SK-N-SH treated with all-trans-retinoic acid at 6 μM for 48 hours (cell line): ENCODE measurements at regions not wholly inside any gene's neighbourhood (a gene's known extent, or its start where the extent isn't known, plus 50 kb on each side); places are given as distances from the start of the nearest gene placed in this dataset.

ENCODE experiments used
- ATAC-seq: fragments of 200-7000 bp; cut with Tn5 transposase; 3 replicates; pipeline ENCODE4 v1.9.1; 2020; ENCODE audit warnings: mild to moderate bottlenecking, moderate library complexity
- ARNTL ChIP-seq: fragments of 450-650 bp; formaldehyde crosslinking; IDR thresholded peaks from 2 replicates; pipeline ENCODE4 v1.5.0; 2020; ENCODE audit warnings: low read depth, mild to moderate bottlenecking, moderate library complexity, borderline replicate concordance
- CREB5 ChIP-seq: fragments of 250-450 bp; sonication (Bioruptor Pico); IDR thresholded peaks from 2 replicates; pipeline ENCODE4 v1.5.1; 2020; ENCODE audit warnings: low read depth, mild to moderate bottlenecking, moderate library complexity
- CSDC2 ChIP-seq: fragments of 250-450 bp; sonication (Bioruptor Pico); IDR thresholded peaks from 2 replicates; pipeline ENCODE4 v1.5.0; 2020; ENCODE audit warnings: mild to moderate bottlenecking, moderate library complexity
- ESRRG ChIP-seq: fragments of 250-450 bp; sonication (Bioruptor Pico); IDR thresholded peaks from 2 replicates; pipeline ENCODE4 v1.6.1; 2021; ENCODE audit warnings: mild to moderate bottlenecking
- GLIS3 ChIP-seq: fragments of 250-450 bp; sonication (Bioruptor Pico); IDR thresholded peaks from 2 replicates; pipeline ENCODE4 v1.5.0; 2020; ENCODE audit warnings: mild to moderate bottlenecking, moderate library complexity
- ISL1 ChIP-seq: fragments of 250-450 bp; sonication (Bioruptor Pico); IDR thresholded peaks from 2 replicates; pipeline ENCODE4 v2.1.2; 2022; ENCODE audit warnings: mild to moderate bottlenecking, moderate library complexity
- OSR1 ChIP-seq: fragments of 250-450 bp; sonication (Bioruptor Pico); IDR thresholded peaks from 2 replicates; pipeline ENCODE4 v1.8.0; 2022; ENCODE audit warnings: moderate library complexity, mild to moderate bottlenecking, inconsistent platforms
- PATZ1 ChIP-seq: fragments of 250-450 bp; sonication (Bioruptor Pico); IDR thresholded peaks from 2 replicates; pipeline ENCODE4 v1.8.0; 2020; ENCODE audit warnings: mild to moderate bottlenecking, moderate library complexity, borderline replicate concordance
- POU6F1 ChIP-seq: fragments of 250-450 bp; sonication (Bioruptor Pico); IDR thresholded peaks from 2 replicates; pipeline ENCODE4 v1.8.0; 2021; ENCODE audit warnings: low read depth, mild to moderate bottlenecking, moderate library complexity, borderline replicate concordance
- PPARA ChIP-seq: fragments of 250-450 bp; sonication (Bioruptor Pico); IDR thresholded peaks from 2 replicates; pipeline ENCODE4 v1.5.0; 2020; ENCODE audit warnings: mild to moderate bottlenecking, borderline replicate concordance
- RARB ChIP-seq: fragments of 250-450 bp; sonication (Bioruptor Pico); IDR thresholded peaks from 2 replicates; pipeline ENCODE4 v1.8.0; 2021; ENCODE audit warnings: mild to moderate bottlenecking, moderate library complexity
- TCF4 ChIP-seq: fragments of 250-450 bp; sonication (Bioruptor Pico); IDR thresholded peaks from 2 replicates; pipeline ENCODE4 v1.8.0; 2021; ENCODE audit warnings: mild to moderate bottlenecking, moderate library complexity, borderline replicate concordance
- TOX ChIP-seq: fragments of 250-450 bp; sonication (Bioruptor Pico); IDR thresholded peaks from 2 replicates; pipeline ENCODE4 v1.8.0; 2021; ENCODE audit warnings: mild to moderate bottlenecking, moderate library complexity, borderline replicate concordance
- ZC3H10 ChIP-seq: fragments of 250-450 bp; sonication (Bioruptor Pico); IDR thresholded peaks from 2 replicates; pipeline ENCODE4 v1.5.1; 2021; ENCODE audit warnings: mild to moderate bottlenecking, moderate library complexity
- ZFP30 ChIP-seq: fragments of 450-650 bp; formaldehyde crosslinking; IDR thresholded peaks from 2 replicates; pipeline ENCODE4 v1.5.0; 2022; ENCODE audit warnings: mild to moderate bottlenecking, moderate library complexity
- ZNF565 ChIP-seq: fragments of 450-650 bp; formaldehyde crosslinking; conservative IDR thresholded peaks from 2 replicates; pipeline ENCODE4 v1.5.0; 2020; ENCODE audit warnings: low read depth, mild to moderate bottlenecking, moderate library complexity
- ZNF70 ChIP-seq: fragments of 450-650 bp; formaldehyde crosslinking; IDR thresholded peaks from 2 replicates; pipeline ENCODE4 v1.5.0; 2020; ENCODE audit warnings: mild to moderate bottlenecking, moderate library complexity
- ZNF8 ChIP-seq: fragments of 450-650 bp; formaldehyde crosslinking; IDR thresholded peaks from 2 replicates; pipeline ENCODE4 v1.5.0; 2020; ENCODE audit warnings: mild to moderate bottlenecking, moderate library complexity
- TF ChIP-seq, protein P1 (sequence below): fragments of 250-450 bp; sonication (Bioruptor Pico); IDR thresholded peaks from 2 replicates; pipeline ENCODE4 v1.5.0; 2020; ENCODE audit warnings: mild to moderate bottlenecking, moderate library complexity
- TF ChIP-seq, protein P2 (sequence below): fragments of 250-450 bp; sonication (Bioruptor Pico); IDR thresholded peaks from 2 replicates; pipeline ENCODE4 v1.5.1; 2021; ENCODE audit warnings: mild to moderate bottlenecking, moderate library complexity

DNA sequence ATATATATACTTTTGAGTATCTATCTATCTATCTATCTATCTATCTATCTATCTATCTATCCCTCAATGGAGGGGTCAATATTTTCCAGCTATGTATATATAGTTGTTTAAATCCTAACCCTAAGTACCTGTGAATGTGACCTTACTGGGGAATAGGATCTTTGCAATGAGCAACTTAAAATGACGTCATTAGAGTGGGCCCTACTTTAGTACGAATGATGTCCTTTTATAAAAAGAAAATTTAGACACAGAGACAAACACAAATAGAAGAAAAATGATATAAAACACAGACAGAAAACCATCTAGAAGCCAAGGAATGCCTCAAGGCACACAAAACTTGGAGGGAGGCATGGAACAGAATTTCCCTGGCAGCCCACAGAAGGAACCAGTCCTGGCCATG is 2283.7 kb downstream of the NCAM2 start:
- TF ChIP-seq ARNTL (CRISPR knock-in tag) (no peak), ISL1 (CRISPR knock-in tag) (no peak), GLIS3 (CRISPR knock-in tag) (no peak), TOX (no peak), TCF4 (CRISPR knock-in tag) (no peak), ZFP30 (no peak), OSR1 (no peak), ZNF565 (CRISPR knock-in tag) (no peak), ZC3H10 (no peak), CREB5 (CRISPR knock-in tag) (no peak), RARB (CRISPR knock-in tag) (no peak), PATZ1 (CRISPR knock-in tag) (no peak), ZNF70 (CRISPR knock-in tag) (no peak), CSDC2 (CRISPR knock-in tag) (no peak), PPARA (no peak)
- TF ChIP-seq, protein P1, sequence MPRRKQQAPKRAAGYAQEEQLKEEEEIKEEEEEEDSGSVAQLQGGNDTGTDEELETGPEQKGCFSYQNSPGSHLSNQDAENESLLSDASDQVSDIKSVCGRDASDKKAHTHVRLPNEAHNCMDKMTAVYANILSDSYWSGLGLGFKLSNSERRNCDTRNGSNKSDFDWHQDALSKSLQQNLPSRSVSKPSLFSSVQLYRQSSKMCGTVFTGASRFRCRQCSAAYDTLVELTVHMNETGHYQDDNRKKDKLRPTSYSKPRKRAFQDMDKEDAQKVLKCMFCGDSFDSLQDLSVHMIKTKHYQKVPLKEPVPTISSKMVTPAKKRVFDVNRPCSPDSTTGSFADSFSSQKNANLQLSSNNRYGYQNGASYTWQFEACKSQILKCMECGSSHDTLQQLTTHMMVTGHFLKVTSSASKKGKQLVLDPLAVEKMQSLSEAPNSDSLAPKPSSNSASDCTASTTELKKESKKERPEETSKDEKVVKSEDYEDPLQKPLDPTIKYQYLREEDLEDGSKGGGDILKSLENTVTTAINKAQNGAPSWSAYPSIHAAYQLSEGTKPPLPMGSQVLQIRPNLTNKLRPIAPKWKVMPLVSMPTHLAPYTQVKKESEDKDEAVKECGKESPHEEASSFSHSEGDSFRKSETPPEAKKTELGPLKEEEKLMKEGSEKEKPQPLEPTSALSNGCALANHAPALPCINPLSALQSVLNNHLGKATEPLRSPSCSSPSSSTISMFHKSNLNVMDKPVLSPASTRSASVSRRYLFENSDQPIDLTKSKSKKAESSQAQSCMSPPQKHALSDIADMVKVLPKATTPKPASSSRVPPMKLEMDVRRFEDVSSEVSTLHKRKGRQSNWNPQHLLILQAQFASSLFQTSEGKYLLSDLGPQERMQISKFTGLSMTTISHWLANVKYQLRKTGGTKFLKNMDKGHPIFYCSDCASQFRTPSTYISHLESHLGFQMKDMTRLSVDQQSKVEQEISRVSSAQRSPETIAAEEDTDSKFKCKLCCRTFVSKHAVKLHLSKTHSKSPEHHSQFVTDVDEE (CRISPR knock-in tag), result no peak
- TF ChIP-seq, protein P2, sequence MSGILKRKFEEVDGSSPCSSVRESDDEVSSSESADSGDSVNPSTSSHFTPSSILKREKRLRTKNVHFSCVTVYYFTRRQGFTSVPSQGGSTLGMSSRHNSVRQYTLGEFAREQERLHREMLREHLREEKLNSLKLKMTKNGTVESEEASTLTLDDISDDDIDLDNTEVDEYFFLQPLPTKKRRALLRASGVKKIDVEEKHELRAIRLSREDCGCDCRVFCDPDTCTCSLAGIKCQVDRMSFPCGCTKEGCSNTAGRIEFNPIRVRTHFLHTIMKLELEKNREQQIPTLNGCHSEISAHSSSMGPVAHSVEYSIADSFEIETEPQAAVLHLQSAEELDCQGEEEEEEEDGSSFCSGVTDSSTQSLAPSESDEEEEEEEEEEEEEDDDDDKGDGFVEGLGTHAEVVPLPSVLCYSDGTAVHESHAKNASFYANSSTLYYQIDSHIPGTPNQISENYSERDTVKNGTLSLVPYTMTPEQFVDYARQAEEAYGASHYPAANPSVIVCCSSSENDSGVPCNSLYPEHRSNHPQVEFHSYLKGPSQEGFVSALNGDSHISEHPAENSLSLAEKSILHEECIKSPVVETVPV (CRISPR knock-in tag), result no peak
- ATAC-seq, result no peak

- no peak for ATAC-seq
- TF ChIP-seq CSDC2 (CRISPR knock-in tag), result no peak
- TF ChIP-seq ZNF70 (CRISPR knock-in tag), result no peak
- TF ChIP-seq TCF4 (CRISPR knock-in tag), result no peak
- no peak for TF ChIP-seq POU6F1 (CRISPR knock-in tag)
- no peak for TF ChIP-seq CREB5 (CRISPR knock-in tag)
- TF ChIP-seq GLIS3 (CRISPR knock-in tag), result no peak
- TF ChIP-seq, protein P1 (CRISPR knock-in tag), result no peak
- TF ChIP-seq PATZ1 (CRISPR knock-in tag), result no peak
- no peak for TF ChIP-seq ESRRG (CRISPR knock-in tag)
- no peak for TF ChIP-seq ZC3H10
- no peak for TF ChIP-seq OSR1
- TF ChIP-seq ZNF565 (CRISPR knock-in tag), result no peak
- no peak for TF ChIP-seq ZFP30
- TF ChIP-seq ZNF8 (CRISPR knock-in tag), result no peak
- TF ChIP-seq RARB (CRISPR knock-in tag), result no peak
These were observed 2251.6 kb downstream of the NCAM2 start for GRCh38 chr21:23249760-23250159.
